B cell (primary cell): ENCODE measurements at regions not wholly inside any gene's neighbourhood (a gene's known extent, or its start where the extent isn't known, plus 50 kb on each side); places are given as distances from the start of the nearest gene placed in this dataset.

Experiments
- ATAC-seq: fragments of 200-7000 bp; cut with Tn5 transposase; one replicate; pipeline ENCODE4 v1.10.0; 2021; ENCODE audit warnings: low read depth, mild to moderate bottlenecking, moderate number of reproducible peaks, moderate library complexity
- CTCF ChIA-PET: fragments of 350-600 bp; sonication (Branson Sonifier 250); formaldehyde crosslinking; loops from one replicate; lab custom pipeline; 2021; ENCODE audit warnings: antibody characterized with exemption, inconsistent platforms; lab: Charles Lee
- POLR2A ChIA-PET: fragments of 350-600 bp; sonication (Branson Sonifier 250); formaldehyde crosslinking; loops from one replicate; lab custom pipeline; 2021; ENCODE audit warnings: antibody characterized with exemption; lab: Charles Lee
- DNase-seq: peaks from one replicate; pipeline ENCODE4 v3.0.0; 2013
- H2AFZ ChIP-seq: 2 replicates; pipeline ENCODE4 v1.6.1; 2012; ENCODE audit warnings: mild to moderate bottlenecking, low read depth, low read length; ENCODE audit not compliant: insufficient read depth, poor library complexity, severe bottlenecking
- H3K27ac ChIP-seq, 2 donors: 1 replicate in 1 of 2; 2 replicates in 1 of 2; pipeline ENCODE4 v1.5.1; 2012 to 2013; ENCODE audit warnings: low read length in 2 of 2, mild to moderate bottlenecking in 2 of 2, moderate library complexity in 1 of 2
- H3K27me3 ChIP-seq, 4 experiments: fragments of 200-600 bp in 1 of 4; sonication (generic) in 1 of 4; replicated peaks in 1 of 4; 1 replicate in 2 of 4; 2 replicates in 2 of 4; pipeline versions ENCODE4 v1.6.1 to v1.7.0; 2013 to 2016; ENCODE audit warnings: low read length in 3 of 4, mild to moderate bottlenecking in 2 of 4, mixed read lengths in 1 of 4, moderate library complexity in 1 of 4; ENCODE audit not compliant: insufficient read depth in 4 of 4, control insufficient read depth in 3 of 4; ENCODE audit errors: control extremely low read depth in 1 of 4
- H3K36me3 ChIP-seq, 2 experiments: replicated peaks in 1 of 2; 1 replicate in 1 of 2; 2 replicates in 1 of 2; pipeline versions ENCODE4 v1.6.1 to v1.7.1; 2013; ENCODE audit warnings: low read length in 1 of 2; ENCODE audit not compliant: insufficient read depth in 2 of 2, control insufficient read depth in 1 of 2; ENCODE audit errors: control extremely low read depth in 1 of 2, extremely low read depth in 1 of 2
- H3K4me1 ChIP-seq, 2 donors: fragments of 200-600 bp in 1 of 2; sonication (generic) in 1 of 2; 1 replicate in 1 of 2; 2 replicates in 1 of 2; pipeline versions ENCODE4 v1.5.1 to v1.6.1; 2013 to 2017; ENCODE audit warnings: low read length in 2 of 2; ENCODE audit not compliant: control insufficient read depth in 2 of 2, insufficient read depth in 2 of 2
- H3K4me2 ChIP-seq: replicated peaks from 2 replicates; pipeline ENCODE3; 2012; ENCODE audit warnings: mild to moderate bottlenecking, low read depth, low read length; ENCODE audit not compliant: poor library complexity, severe bottlenecking
- H3K4me3 ChIP-seq, 5 experiments: fragments of 200-600 bp in 1 of 5; sonication (generic) in 1 of 5; 1 replicate in 3 of 5; 2 replicates in 2 of 5; pipeline versions ENCODE4 v1.5.1 to v1.7.0; 2011 to 2016; ENCODE audit warnings: low read length in 4 of 5, mild to moderate bottlenecking in 4 of 5, low read depth in 2 of 5, control low read depth in 1 of 5, moderate library complexity in 1 of 5; ENCODE audit not compliant: insufficient read depth in 1 of 5; ENCODE audit errors: control extremely low read depth in 1 of 5, extremely low read depth in 1 of 5
- H3K79me2 ChIP-seq: fragments of 200-600 bp; sonication (generic); one replicate; pipeline ENCODE4 v1.6.0; 2016; ENCODE audit warnings: low read length; ENCODE audit not compliant: control insufficient read depth, insufficient read depth
- H3K9ac ChIP-seq: fragments of 200-600 bp; sonication (generic); 2 replicates; pipeline ENCODE4 v1.6.1; 2017; ENCODE audit warnings: mild to moderate bottlenecking, low read length, moderate library complexity
- H3K9me3 ChIP-seq, 3 donors: one replicate each; pipeline versions ENCODE4 v1.6.1 to v1.7.1; 2013; ENCODE audit warnings: low read length in 2 of 3; ENCODE audit not compliant: control insufficient read depth in 2 of 3, insufficient read depth in 1 of 3; ENCODE audit errors: control extremely low read depth in 1 of 3
- H4K20me1 ChIP-seq: 2 replicates; pipeline ENCODE4 v1.6.0; 2012; ENCODE audit warnings: mild to moderate bottlenecking, low read length; ENCODE audit not compliant: insufficient read depth, control insufficient read depth, poor library complexity, severe bottlenecking
- H3K27ac Mint-ChIP-seq: one replicate; pipeline ENCODE4 v1.8.0; 2021; ENCODE audit warnings: mixed read lengths
- H3K27me3 Mint-ChIP-seq: one replicate; pipeline ENCODE4 v1.8.0; 2021; ENCODE audit warnings: mixed read lengths
- H3K4me1 Mint-ChIP-seq: one replicate; pipeline ENCODE4 v1.8.0; 2021; ENCODE audit warnings: mixed read lengths
- H3K4me3 Mint-ChIP-seq: one replicate; pipeline ENCODE4 v1.8.0; 2021; ENCODE audit warnings: mixed read lengths
- H3K9me3 Mint-ChIP-seq: one replicate; pipeline ENCODE4 v1.8.0; 2022; ENCODE audit warnings: mixed read lengths; ENCODE audit not compliant: insufficient read depth
- CTCF ChIP-seq: fragments of 200-600 bp; IDR thresholded peaks from one replicate; pipeline ENCODE4 v1.8.0; 2022; ENCODE audit warnings: antibody characterized with exemption, mild to moderate bottlenecking
- EZH2 ChIP-seq: IDR thresholded peaks from 2 replicates; pipeline ENCODE4 v1.6.1; 2012; ENCODE audit warnings: borderline replicate concordance, low read depth, mild to moderate bottlenecking, moderate library complexity, low read length; ENCODE audit not compliant: insufficient read depth, poor library complexity, severe bottlenecking
- WGBS: methylation state at CpG from one replicate; pipeline ENCODE4 v1.1.5; 2013; ENCODE audit warnings: missing lambda C conversion rate; ENCODE audit not compliant: insufficient coverage; 5-methylcytosine and 5-hydroxymethylcytosine counted together
- intact Hi-C: fragments of 100-400 bp; cut with micrococcal nuclease; formaldehyde crosslinking; loops from one replicate; pipeline ENCODE4 v1.10.0; 2022

DNA sequence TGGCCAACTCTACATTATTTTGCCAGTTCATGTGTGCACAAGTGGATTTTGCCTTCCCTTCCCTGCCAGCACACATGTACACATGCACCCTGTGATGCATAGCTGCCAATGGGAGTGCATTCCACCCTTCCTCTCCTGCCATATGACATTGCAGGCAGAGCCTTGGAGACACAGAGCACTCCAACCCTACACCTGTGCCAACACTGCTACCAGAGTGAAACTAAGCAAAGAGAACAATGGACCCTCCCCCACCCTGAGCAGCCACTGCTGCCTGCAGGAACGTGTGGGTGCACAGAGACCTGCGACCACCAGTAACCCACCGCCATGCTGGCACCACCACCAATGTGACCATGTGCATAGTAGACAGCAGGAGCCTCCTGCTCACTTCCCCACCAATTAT, 78.4 kb downstream of the ITM2A start:
- Histone ChIP-seq H3K9me3 (no peaks in the 10 kb centered on the region), H3K9ac (no peak overlapping the region), H3K27ac (no peak overlapping the region), H3K79me2 (no peaks in the 10 kb centered on the region), H3K36me3 (no peaks in the 10 kb centered on the region), H4K20me1 (no peaks in the 10 kb centered on the region), H2AFZ (no peak overlapping the region), H3K27me3 (no peaks in the 10 kb centered on the region), H3K4me1 (no peaks in the 10 kb centered on the region), H3K4me3 (no peak overlapping the region), H3K4me2 (no peak overlapping the region)
- H3K4me1 Mint-ChIP-seq: no peaks in the 10 kb centered on the region
- no peak for DNase-seq
- no peaks in the 10 kb centered on the region for H3K27me3 Mint-ChIP-seq
- intact Hi-C loops: no loop called here
- no peak for TF ChIP-seq EZH2
- no peak for TF ChIP-seq CTCF
- POLR2A ChIA-PET: no interaction called here
- no peaks in the 10 kb centered on the region for H3K9me3 Mint-ChIP-seq
- no peak for ATAC-seq
- 100% methylated on average over 2 of the region's 3 CpGs for WGBS
- no peak overlapping the region for H3K4me3 Mint-ChIP-seq
- CTCF ChIA-PET: no interaction called here
- H3K27ac Mint-ChIP-seq: no peak overlapping the region

GRCh38 chrX:79287724-79288123, 79.4 kb downstream of the ITM2A start:
- DNase-seq: no peak
- ChIA-PET CTCF (no interaction called here), POLR2A (no interaction called here)
- no peak for ATAC-seq
- Histone ChIP-seq H3K4me1 (no peaks in the 10 kb centered on the region), H3K4me2 (no peak overlapping the region), H4K20me1 (no peaks in the 10 kb centered on the region), H3K27me3 (no peaks in the 10 kb centered on the region), H3K27ac (no peak overlapping the region), H2AFZ (no peak overlapping the region), H3K9ac (no peak overlapping the region), H3K36me3 (no peaks in the 10 kb centered on the region), H3K79me2 (no peaks in the 10 kb centered on the region), H3K9me3 (no peaks in the 10 kb centered on the region), H3K4me3 (no peak overlapping the region)
- H3K27ac Mint-ChIP-seq: no peak overlapping the region
- intact Hi-C loops: no loop called here
- no CpG with 5 or more reads among the region's 1 CpG for WGBS
- H3K4me1 Mint-ChIP-seq: no peaks in the 10 kb centered on the region
- no peaks in the 10 kb centered on the region for H3K9me3 Mint-ChIP-seq
- TF ChIP-seq EZH2: no peak
- H3K27me3 Mint-ChIP-seq: no peaks in the 10 kb centered on the region
- no peak overlapping the region for H3K4me3 Mint-ChIP-seq
